ENCODE measurements at regions not wholly inside any gene's neighbourhood (a gene's known extent, or its start where the extent isn't known, plus 50 kb on each side); places are given as distances from the start of the nearest gene placed in this dataset.

- TF ChIP-seq, protein P1, sequence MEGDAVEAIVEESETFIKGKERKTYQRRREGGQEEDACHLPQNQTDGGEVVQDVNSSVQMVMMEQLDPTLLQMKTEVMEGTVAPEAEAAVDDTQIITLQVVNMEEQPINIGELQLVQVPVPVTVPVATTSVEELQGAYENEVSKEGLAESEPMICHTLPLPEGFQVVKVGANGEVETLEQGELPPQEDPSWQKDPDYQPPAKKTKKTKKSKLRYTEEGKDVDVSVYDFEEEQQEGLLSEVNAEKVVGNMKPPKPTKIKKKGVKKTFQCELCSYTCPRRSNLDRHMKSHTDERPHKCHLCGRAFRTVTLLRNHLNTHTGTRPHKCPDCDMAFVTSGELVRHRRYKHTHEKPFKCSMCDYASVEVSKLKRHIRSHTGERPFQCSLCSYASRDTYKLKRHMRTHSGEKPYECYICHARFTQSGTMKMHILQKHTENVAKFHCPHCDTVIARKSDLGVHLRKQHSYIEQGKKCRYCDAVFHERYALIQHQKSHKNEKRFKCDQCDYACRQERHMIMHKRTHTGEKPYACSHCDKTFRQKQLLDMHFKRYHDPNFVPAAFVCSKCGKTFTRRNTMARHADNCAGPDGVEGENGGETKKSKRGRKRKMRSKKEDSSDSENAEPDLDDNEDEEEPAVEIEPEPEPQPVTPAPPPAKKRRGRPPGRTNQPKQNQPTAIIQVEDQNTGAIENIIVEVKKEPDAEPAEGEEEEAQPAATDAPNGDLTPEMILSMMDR (IDR thresholded peaks at IDR 0.05): no peak
- TF ChIP-seq EZH2 (IDR thresholded peaks at IDR 0.05): no peak
Measured at GRCh38 chr5:52674815-52675545, 112.7 kb upstream of the ITGA1 start.

Data from neural progenitor cell (in vitro differentiated cells).